ENCODE measurements at regions not wholly inside any gene's neighbourhood (a gene's known extent, or its start where the extent isn't known, plus 50 kb on each side); places are given as distances from the start of the nearest gene placed in this dataset.

GRCh38 chr11:116193321-116194131 is 579.3 kb downstream of the BUD13 start:
- no peak for DNase-seq (ENCODE audit: low read depth in 2 of 2, low spot score in 1 of 2)

GRCh38 chr11:116192509-116193210 is 580.1 kb downstream of the BUD13 start:
- no peak for DNase-seq (ENCODE audit: low read depth in 2 of 2, low spot score in 1 of 2)

GRCh38 chr11:116190861-116191260 is 581.9 kb downstream of the BUD13 start:
- DNase-seq (ENCODE audit: low read depth in 2 of 2, low spot score in 1 of 2) = no peak

- DNase-seq (ENCODE audit: low read depth in 2 of 2, low spot score in 1 of 2) = no peak
Measured at GRCh38 chr11:116189408-116190170, 583.2 kb downstream of the BUD13 start.

GRCh38 chr11:116188350-116188749 is 584.4 kb downstream of the BUD13 start:
- DNase-seq (ENCODE audit: low read depth in 2 of 2, low spot score in 1 of 2) = no peak

GRCh38 chr11:116187026-116187425 is 585.8 kb downstream of the BUD13 start:
- DNase-seq (ENCODE audit: low read depth in 2 of 2, low spot score in 1 of 2) = no peak

- no peak for DNase-seq (ENCODE audit: low read depth in 2 of 2, low spot score in 1 of 2)
Measured at GRCh38 chr11:116185551-116185950, 587.2 kb downstream of the BUD13 start.

- no peak for DNase-seq (ENCODE audit: low read depth in 2 of 2, low spot score in 1 of 2)
Measured at GRCh38 chr11:116184763-116185162, 588.0 kb downstream of the BUD13 start.

GRCh38 chr11:116182356-116182966 is 590.3 kb downstream of the BUD13 start:
- no peak for DNase-seq (ENCODE audit: low read depth in 2 of 2, low spot score in 1 of 2)

GRCh38 chr11:116180806-116181600 is 591.8 kb downstream of the BUD13 start:
- no peak for DNase-seq (ENCODE audit: low read depth in 2 of 2, low spot score in 1 of 2)

GRCh38 chr11:116179401-116179800 is 593.4 kb downstream of the BUD13 start:
- DNase-seq (ENCODE audit: low read depth in 2 of 2, low spot score in 1 of 2) = no peak

- no peak for DNase-seq (ENCODE audit: low read depth in 2 of 2, low spot score in 1 of 2)
Measured at GRCh38 chr11:116177521-116178210, 595.1 kb downstream of the BUD13 start.

GRCh38 chr11:116176484-116177005 is 596.2 kb downstream of the BUD13 start:
- DNase-seq (ENCODE audit: low read depth in 2 of 2, low spot score in 1 of 2) = no peak

- DNase-seq (ENCODE audit: low read depth in 2 of 2, low spot score in 1 of 2) = no peak
Measured at GRCh38 chr11:116175707-116176106, 597.1 kb downstream of the BUD13 start.

GRCh38 chr11:116173941-116174911 is 598.6 kb downstream of the BUD13 start:
- DNase-seq (ENCODE audit: low read depth in 2 of 2, low spot score in 1 of 2) = no peak

GRCh38 chr11:116173506-116173905 is 599.3 kb downstream of the BUD13 start:
- DNase-seq (ENCODE audit: low read depth in 2 of 2, low spot score in 1 of 2) = no peak

- DNase-seq (ENCODE audit: low read depth in 2 of 2, low spot score in 1 of 2) = no peak
Measured at GRCh38 chr11:116172851-116173250, 599.9 kb downstream of the BUD13 start.

- no peak for DNase-seq (ENCODE audit: low read depth in 2 of 2, low spot score in 1 of 2)
Measured at GRCh38 chr11:116172156-116172555, 600.6 kb downstream of the BUD13 start.
